Lung (tissue), 11 donors: ENCODE measurements at regions not wholly inside any gene's neighbourhood (a gene's known extent, or its start where the extent isn't known, plus 50 kb on each side); places are given as distances from the start of the nearest gene placed in this dataset.

Source experiments
- ATAC-seq: fragments of 200-7000 bp; cut with Tn5 transposase; one replicate; pipeline ENCODE4 v1.9.1; 2020; ENCODE audit warnings: moderate number of reproducible peaks; ENCODE audit not compliant: insufficient read depth, low FRiP score
- DNase-seq, 3 donors: peaks; one replicate each; pipeline ENCODE4 v3.0.0-alpha.2; 2013 to 2017
- H3K27ac ChIP-seq, 2 donors: one replicate each; pipeline ENCODE4 v1.5.1; 2013; ENCODE audit warnings: mild to moderate bottlenecking in 2 of 2, moderate library complexity in 2 of 2, control low read depth in 1 of 2, inconsistent platforms in 1 of 2, low read depth in 1 of 2, low read length in 1 of 2
- H3K27me3 ChIP-seq, 3 donors: one replicate each; pipeline ENCODE4 v1.5.1; 2013; ENCODE audit warnings: low read length in 2 of 3; ENCODE audit not compliant: control insufficient read depth in 3 of 3, insufficient read depth in 3 of 3
- H3K36me3 ChIP-seq, 4 donors: one replicate each; pipeline ENCODE4 v1.5.1; 2013; ENCODE audit warnings: low read length in 4 of 4, mild to moderate bottlenecking in 1 of 4, moderate library complexity in 1 of 4; ENCODE audit not compliant: control insufficient read depth in 4 of 4, insufficient read depth in 4 of 4
- H3K4me1 ChIP-seq, 5 donors: one replicate each; pipeline ENCODE4 v1.5.1; 2013; ENCODE audit warnings: low read length in 5 of 5, mild to moderate bottlenecking in 2 of 5, moderate library complexity in 1 of 5; ENCODE audit not compliant: control insufficient read depth in 5 of 5, insufficient read depth in 5 of 5
- H3K4me3 ChIP-seq: one replicate; pipeline ENCODE4 v1.5.1; 2013; ENCODE audit warnings: mild to moderate bottlenecking, control low read depth, moderate library complexity
- H3K9ac ChIP-seq, 2 donors: one replicate each; pipeline ENCODE4 v1.5.1; 2013; ENCODE audit warnings: low read length in 2 of 2, control low read depth in 1 of 2; ENCODE audit not compliant: insufficient read depth in 1 of 2
- H3K9me3 ChIP-seq, 4 donors: one replicate each; pipeline ENCODE4 v1.5.1; 2013; ENCODE audit warnings: low read length in 3 of 4, mild to moderate bottlenecking in 1 of 4, moderate library complexity in 1 of 4; ENCODE audit not compliant: control insufficient read depth in 4 of 4, insufficient read depth in 3 of 4
- CTCF ChIP-seq: IDR thresholded peaks from 2 replicates; pipeline ENCODE4 v1.5.1; 2012; ENCODE audit warnings: mild to moderate bottlenecking; ENCODE audit errors: control extremely low read depth, extremely low read depth
- WGBS, 2 donors: extraction: QIAGEN DNeasy Blood & Tissue Kit; methylation state at CpG; one replicate each; pipeline ENCODE4 v1.1.7; 2013; 5-methylcytosine and 5-hydroxymethylcytosine counted together
- donor health status: control.
- donor health status: control.
- donor health status: Bipolar disorder and iron deficiency.
- donor health status: healthy.
- donor health status: DM: yes; HTN: yes; CAD: no.

GRCh38 chr18:71242981-71243380 lies 954.1 kb downstream of the SOCS6 start:
- H3K9ac ChIP-seq = no peak overlapping the region
- H3K36me3 ChIP-seq = no peaks in the 10 kb centered on the region
- DNase-seq = no peak
- H3K4me3 ChIP-seq = no peak overlapping the region
- ATAC-seq = no peak
- WGBS, 2 donors = 62 to 79% methylated on average over 5 of the region's 5 CpGs
- H3K9me3 ChIP-seq = no peaks in the 10 kb centered on the region
- H3K4me1 ChIP-seq = no peaks in the 10 kb centered on the region
- no peak for TF ChIP-seq CTCF
- H3K27me3 ChIP-seq = peaks cover 0 to 2% (median 0%) of the 10 kb centered on the region in 3 donors
- no peak overlapping the region for H3K27ac ChIP-seq

GRCh38 chr18:71238974-71239624 lies 950.3 kb downstream of the SOCS6 start:
- Histone ChIP-seq H3K4me1 (no peaks in the 10 kb centered on the region), H3K9me3 (no peaks in the 10 kb centered on the region), H3K9ac (no peak overlapping the region), H3K27me3 (peaks cover 0 to 2% (median 0%) of the 10 kb centered on the region in 3 donors), H3K27ac (no peak overlapping the region), H3K36me3 (no peaks in the 10 kb centered on the region), H3K4me3 (no peak overlapping the region)
- no peak for DNase-seq
- no peak for ATAC-seq
- WGBS, 2 donors = 70 to 82% methylated on average over 11 of the region's 11 CpGs
- no peak for TF ChIP-seq CTCF

DNA sequence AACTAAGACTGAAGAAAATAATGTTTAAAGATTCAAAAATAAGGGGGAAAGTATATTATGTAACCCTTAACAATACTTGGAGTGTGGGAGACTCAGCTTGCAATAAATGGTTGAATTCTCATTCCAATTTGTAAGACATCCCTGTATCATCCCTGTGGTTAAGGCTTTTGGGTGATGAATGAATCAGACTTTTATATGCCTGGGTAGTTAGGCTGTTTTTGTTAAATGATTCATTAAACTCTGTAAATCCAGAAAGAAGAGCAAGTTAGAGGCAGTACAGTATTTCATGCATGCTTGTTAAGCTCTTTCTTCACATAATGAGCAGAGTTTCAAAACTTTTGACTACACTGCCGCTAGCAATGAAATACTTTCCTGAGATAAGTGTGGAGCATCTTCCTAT lies 948.8 kb downstream of the SOCS6 start:
- H3K27ac ChIP-seq = no peak overlapping the region
- H3K27me3 ChIP-seq = peaks cover 0 to 2% (median 0%) of the 10 kb centered on the region in 3 donors
- H3K4me3 ChIP-seq = no peak overlapping the region
- ATAC-seq (no peak), DNase-seq (no peak)
- no peaks in the 10 kb centered on the region for H3K36me3 ChIP-seq
- H3K9me3 ChIP-seq = no peaks in the 10 kb centered on the region
- WGBS, 2 donors = 86 to 95% methylated on average over 1 of the region's 1 CpG
- no peak for TF ChIP-seq CTCF
- H3K9ac ChIP-seq = no peak overlapping the region
- H3K4me1 ChIP-seq = no peaks in the 10 kb centered on the region

DNA sequence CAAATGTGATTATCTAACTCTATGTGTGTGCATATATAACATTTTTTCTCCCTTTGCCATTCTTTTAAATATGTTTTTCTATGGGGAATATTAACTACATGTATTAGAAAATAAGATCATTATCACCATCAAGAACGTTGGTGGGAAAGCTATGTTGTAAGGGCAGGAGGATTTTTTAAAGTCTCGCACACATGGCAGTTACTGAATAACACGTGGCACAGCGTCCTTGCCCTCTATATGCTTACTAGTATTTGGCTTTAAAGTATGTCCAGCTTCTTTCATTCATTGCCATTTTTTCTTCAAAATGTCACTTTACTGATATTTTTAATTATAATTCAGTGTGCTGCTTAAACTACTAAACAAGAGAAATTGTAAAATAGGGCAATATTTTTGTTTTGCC lies 944.3 kb downstream of the SOCS6 start:
- Histone ChIP-seq H3K4me3 (no peak overlapping the region), H3K27me3 (no peaks in the 10 kb centered on the region), H3K27ac (no peak overlapping the region), H3K4me1 (no peaks in the 10 kb centered on the region), H3K9me3 (no peaks in the 10 kb centered on the region), H3K36me3 (no peaks in the 10 kb centered on the region), H3K9ac (no peak overlapping the region)
- 73 to 80% methylated on average over 4 of the region's 4 CpGs for WGBS, 2 donors
- no peak for TF ChIP-seq CTCF
- no peak for DNase-seq
- ATAC-seq = no peak
